ENCODE measurements at regions not wholly inside any gene's neighbourhood (a gene's known extent, or its start where the extent isn't known, plus 50 kb on each side); places are given as distances from the start of the nearest gene placed in this dataset.

GRCh38 chr4:30262379-30262778 lies 457.8 kb upstream of the PCDH7 start:
- FAIRE-seq, result no peak
- no peak for DNase-seq (ENCODE audit: extremely low spot score, insufficient read length, low read depth)

- DNase-seq (ENCODE audit: extremely low spot score, insufficient read length, low read depth), result no peak
- no peak for FAIRE-seq
These were observed 455.7 kb upstream of the PCDH7 start for GRCh38 chr4:30264465-30264864.

- FAIRE-seq, result no peak
These were observed 454.5 kb upstream of the PCDH7 start for GRCh38 chr4:30265716-30266115.

GRCh38 chr4:30268370-30268769 lies 451.8 kb upstream of the PCDH7 start:
- DNase-seq (ENCODE audit: extremely low spot score, insufficient read length, low read depth), result no peak
- FAIRE-seq, result no peak

More at GRCh38 chr4:30265716-30266115, 454.5 kb upstream of the PCDH7 start:
- DNase-seq (ENCODE audit: extremely low spot score, insufficient read length, low read depth), result no peak

DNA sequence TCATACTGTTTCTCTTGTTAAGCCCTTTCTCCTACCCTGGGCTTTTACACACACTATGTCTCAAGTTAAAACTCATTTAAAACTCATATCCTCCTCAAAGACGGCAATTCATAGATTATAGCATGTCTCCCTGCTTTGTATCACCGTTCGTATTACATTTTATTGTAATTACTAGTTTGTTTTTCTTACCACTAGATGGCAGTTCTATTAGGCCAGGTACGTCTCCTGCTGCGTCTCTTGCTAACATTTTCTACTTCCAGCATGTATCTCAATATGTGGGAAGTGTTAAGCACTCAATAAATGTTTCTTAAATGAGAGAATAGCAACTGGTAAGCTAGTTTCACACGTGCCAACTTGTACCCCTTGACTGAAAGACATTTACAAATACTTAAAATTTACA lies 450.3 kb upstream of the PCDH7 start:
- no peak for FAIRE-seq
- no peak for DNase-seq (ENCODE audit: extremely low spot score, insufficient read length, low read depth)

- DNase-seq (ENCODE audit: extremely low spot score, insufficient read length, low read depth), result no peak
- FAIRE-seq, result no peak
These were observed 438.2 kb upstream of the PCDH7 start for GRCh38 chr4:30281986-30282385.

- no peak for FAIRE-seq
- DNase-seq (ENCODE audit: extremely low spot score, insufficient read length, low read depth), result no peak
These were observed 436.8 kb upstream of the PCDH7 start for GRCh38 chr4:30283336-30283735.

- DNase-seq (ENCODE audit: extremely low spot score, insufficient read length, low read depth), result no peak
- no peak for FAIRE-seq
These were observed 425.9 kb upstream of the PCDH7 start for GRCh38 chr4:30294295-30294694.

DNA sequence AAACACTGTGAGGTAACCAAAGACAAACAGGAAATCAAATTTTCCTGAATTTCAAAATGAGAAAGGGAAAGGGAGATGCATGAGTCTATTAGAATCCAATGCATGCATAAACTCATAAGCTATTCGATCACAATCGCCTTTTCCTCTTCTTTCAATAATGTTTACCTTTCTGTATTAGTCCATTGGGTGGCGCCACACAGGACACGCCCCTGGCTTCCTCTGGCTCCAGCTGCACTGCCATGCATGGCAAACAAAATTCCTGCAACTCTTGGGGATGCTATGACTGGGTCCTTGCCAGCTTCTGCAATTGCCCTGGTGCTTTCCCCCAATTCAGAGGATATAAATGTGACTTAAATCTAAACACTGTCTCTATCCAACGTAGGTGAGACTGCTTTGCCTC lies 424.5 kb upstream of the PCDH7 start:
- FAIRE-seq (no peak), DNase-seq (ENCODE audit: extremely low spot score, insufficient read length, low read depth) (no peak)

DNA sequence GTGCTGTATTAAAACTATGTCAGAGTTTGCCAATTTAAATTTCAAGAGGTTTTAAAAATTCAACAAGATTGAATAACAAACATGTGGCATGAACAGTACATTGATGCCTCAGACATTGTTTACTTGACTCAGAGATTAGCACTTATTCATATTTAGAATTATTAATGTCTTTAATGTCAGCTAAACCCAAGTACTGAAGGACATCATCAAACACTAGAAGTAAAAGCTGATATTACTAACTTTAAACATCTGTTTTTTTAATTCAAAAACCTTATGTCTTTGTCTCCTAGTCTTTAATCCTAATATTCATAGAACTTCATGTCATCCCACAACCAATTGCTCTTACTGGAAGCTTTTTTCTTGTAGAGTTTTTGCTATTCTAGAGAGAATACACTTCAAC lies 406.2 kb upstream of the PCDH7 start:
- FAIRE-seq (no peak), DNase-seq (ENCODE audit: extremely low spot score, insufficient read length, low read depth) (no peak)

GRCh38 chr4:30330894-30331652 lies 389.1 kb upstream of the PCDH7 start:
- no peak for FAIRE-seq
- DNase-seq (ENCODE audit: extremely low spot score, insufficient read length, low read depth), result no peak

GRCh38 chr4:30341731-30342130 lies 378.4 kb upstream of the PCDH7 start:
- no peak for DNase-seq (ENCODE audit: extremely low spot score, insufficient read length, low read depth)
- FAIRE-seq, result no peak

DNA sequence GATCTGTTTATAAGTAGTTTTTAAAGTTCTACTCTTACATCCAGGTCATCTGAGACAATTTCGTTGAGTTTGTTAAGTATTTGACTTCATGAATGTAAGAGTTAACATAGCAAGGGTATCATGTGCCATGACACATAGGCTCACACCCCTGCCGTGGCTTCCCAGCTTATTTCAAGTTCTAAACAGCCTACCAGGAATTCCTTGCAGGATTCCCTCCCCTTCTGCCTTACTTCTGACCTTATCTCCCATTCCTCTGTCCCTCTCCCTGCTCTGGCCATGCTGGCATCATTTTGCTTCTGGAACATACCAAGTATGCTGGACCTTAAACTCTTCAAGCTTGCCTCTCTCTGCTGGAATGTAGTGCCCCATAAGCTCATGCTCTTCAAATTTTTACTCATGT lies 369.9 kb upstream of the PCDH7 start:
- no peak for DNase-seq (ENCODE audit: extremely low spot score, insufficient read length, low read depth)
- no peak for FAIRE-seq

GRCh38 chr4:30354605-30355004 lies 365.6 kb upstream of the PCDH7 start:
- DNase-seq (ENCODE audit: extremely low spot score, insufficient read length, low read depth) (no peak), FAIRE-seq (no peak)

GRCh38 chr4:30362436-30362835 lies 357.7 kb upstream of the PCDH7 start:
- DNase-seq (ENCODE audit: extremely low spot score, insufficient read length, low read depth) (no peak), FAIRE-seq (no peak)

GRCh38 chr4:30370105-30370504 lies 350.1 kb upstream of the PCDH7 start:
- DNase-seq (ENCODE audit: extremely low spot score, insufficient read length, low read depth) (no peak), FAIRE-seq (no peak)

DNA sequence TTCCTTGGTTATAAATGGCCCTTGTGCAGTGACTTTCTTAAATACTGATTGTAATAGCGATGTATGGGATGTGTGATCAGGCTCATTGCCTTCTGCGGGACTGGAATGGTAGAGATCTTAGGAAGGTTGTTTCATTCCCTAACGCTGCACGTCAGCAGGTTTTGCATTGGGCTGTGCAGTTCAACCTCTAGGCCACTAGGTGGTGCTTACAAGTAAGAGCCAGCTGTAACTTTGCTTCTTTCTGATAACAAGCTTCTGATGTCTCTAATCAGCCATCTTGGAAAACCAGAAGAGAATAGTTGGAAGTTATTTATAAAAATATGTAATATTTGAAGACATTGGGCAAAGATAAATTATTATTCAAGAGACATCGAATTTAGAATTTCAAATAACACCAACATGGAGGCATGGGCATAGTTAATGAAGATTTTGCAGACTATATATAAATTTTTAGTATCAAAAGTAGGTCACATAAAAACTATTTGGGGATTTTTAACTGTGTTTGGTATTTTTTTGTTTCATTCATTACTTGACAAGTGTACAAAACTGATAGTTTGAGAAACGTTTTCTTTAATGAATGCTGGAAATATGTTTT lies 339.7 kb upstream of the PCDH7 start:
- FAIRE-seq (peak; percentile 26), DNase-seq (ENCODE audit: extremely low spot score, insufficient read length, low read depth) (no peak)

GRCh38 chr4:30385650-30386049 lies 334.5 kb upstream of the PCDH7 start:
- FAIRE-seq, result no peak
- DNase-seq (ENCODE audit: extremely low spot score, insufficient read length, low read depth), result no peak

GRCh38 chr4:30386266-30386895 lies 333.8 kb upstream of the PCDH7 start:
- DNase-seq (ENCODE audit: extremely low spot score, insufficient read length, low read depth) (no peak), FAIRE-seq (no peak)

GRCh38 chr4:30395902-30396301 lies 324.3 kb upstream of the PCDH7 start:
- FAIRE-seq (no peak), DNase-seq (ENCODE audit: extremely low spot score, insufficient read length, low read depth) (no peak)

DNA sequence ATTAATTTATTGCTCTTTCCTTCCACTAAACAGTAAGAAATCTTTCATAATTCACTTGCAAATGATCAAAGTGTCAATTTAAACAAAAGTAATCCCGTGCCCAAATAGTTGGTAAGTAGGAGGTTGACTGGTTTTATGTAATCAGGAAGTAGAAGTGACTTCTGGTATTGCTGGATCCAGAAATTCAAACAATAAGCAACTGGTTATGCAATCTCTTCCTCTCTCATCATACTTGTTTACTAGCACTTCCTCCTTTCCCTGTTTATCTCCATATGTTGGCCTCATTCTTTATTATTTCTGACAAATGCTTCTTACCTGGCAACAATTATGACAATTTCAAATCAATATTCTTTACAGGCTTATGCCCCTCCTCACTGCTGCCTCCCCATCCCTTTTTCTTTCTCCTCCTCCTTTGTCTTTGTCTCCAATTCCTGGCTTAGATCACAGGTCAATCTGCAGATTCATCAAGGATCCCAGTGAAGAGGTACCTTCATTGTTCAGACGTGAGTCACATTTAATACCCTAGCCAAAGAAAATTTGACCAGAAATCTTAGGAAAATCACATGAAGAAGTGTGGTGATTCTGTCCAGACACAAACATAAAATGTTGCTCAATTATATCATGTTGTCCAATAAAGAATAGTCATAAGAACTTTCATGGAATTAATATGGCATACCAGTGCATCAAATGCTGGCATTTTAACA lies 323.2 kb upstream of the PCDH7 start:
- no peak for FAIRE-seq
- no peak for DNase-seq (ENCODE audit: extremely low spot score, insufficient read length, low read depth)
